8988T (cell line): ENCODE measurements at regions not wholly inside any gene's neighbourhood (a gene's known extent, or its start where the extent isn't known, plus 50 kb on each side); places are given as distances from the start of the nearest gene placed in this dataset.

ENCODE experiments used
- DNase-seq: peaks from one replicate; pipeline ENCODE4 v3.0.0; 2011

DNA sequence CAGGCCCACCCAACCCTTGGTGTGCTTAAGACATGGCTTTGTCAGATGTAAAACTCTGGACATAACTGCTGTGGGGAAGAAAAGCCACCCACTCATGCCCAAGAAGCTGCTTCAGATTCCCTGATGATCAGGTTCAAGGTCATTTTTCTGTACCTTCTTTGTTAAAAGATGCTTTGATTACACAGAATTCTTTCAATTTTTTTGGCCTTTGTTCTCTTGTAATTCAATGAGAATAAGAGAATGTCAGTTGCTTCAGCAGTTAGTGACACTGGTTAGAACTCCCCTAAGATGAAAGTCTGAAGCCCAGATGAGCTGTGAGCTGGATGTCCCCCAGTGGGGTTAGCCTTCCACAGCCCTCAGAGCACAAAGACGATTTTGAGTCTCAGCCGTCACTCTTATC lies 152.7 kb downstream of the CHRM3 start:
- no peak for DNase-seq

- DNase-seq, result no peak
Measured at GRCh38 chr1:239539812-239540211, 153.4 kb downstream of the CHRM3 start.

GRCh38 chr1:239543873-239544272 lies 157.5 kb downstream of the CHRM3 start:
- DNase-seq, result no peak

DNA sequence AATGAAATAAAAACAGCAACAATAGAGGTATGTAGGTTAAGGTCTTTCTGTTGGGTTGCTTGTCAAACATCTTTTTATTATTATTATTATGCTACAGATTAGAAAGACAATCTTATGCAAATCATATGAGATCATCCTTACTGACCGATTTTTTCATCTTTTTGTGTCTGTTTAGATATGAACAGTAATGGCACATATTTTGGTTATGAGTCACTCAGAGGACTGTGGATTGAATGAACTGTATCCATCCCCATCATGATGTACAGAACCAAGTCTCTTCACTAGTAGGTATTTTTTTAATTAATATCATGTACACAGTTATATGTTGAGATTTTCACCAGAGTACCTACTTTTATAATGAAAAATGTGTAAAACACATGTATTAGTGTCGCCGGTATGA lies 159.1 kb downstream of the CHRM3 start:
- no peak for DNase-seq

GRCh38 chr1:239547987-239548386 lies 161.6 kb downstream of the CHRM3 start:
- no peak for DNase-seq

GRCh38 chr1:239550178-239550577 lies 163.8 kb downstream of the CHRM3 start:
- no peak for DNase-seq

DNA sequence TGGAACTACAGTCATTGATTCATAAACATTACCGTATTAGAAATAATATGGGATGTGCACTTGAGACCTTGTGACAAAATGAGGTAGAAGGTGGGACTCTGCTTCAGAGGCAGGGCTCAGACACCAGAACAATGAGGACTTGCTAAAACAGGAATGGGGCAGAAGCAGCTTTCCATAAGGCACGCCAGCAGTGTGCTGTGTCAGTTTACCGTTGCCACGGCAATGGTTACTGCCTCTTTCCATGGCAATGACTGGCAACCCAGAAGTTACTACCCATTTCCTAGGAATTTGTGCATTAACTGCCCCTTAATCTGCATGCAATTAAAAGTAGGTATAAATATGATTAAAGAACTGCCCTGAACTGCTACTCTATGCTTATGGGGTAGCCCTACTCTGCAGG lies 169.0 kb downstream of the CHRM3 start:
- no peak for DNase-seq

- no peak for DNase-seq
Measured at GRCh38 chr1:239558559-239558958, 172.2 kb downstream of the CHRM3 start.

DNA sequence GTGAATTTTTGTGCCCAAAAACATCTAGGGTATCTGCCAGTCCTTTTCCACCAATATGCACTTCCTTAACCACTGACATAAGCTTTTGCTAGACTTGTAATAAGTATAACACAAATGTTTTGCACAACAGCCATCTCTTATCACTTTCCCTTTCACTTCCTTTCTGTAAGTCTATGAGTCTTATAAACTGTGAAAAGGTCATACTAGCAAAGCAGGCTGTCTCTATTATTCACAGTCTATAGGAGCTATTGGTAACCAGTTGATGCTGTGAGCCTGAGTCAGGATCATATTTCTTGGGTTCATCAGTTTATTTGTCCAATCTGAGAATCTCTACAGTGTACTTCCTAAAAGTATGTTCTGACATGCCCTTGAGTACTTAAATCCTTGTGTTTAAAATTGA lies 172.6 kb downstream of the CHRM3 start:
- no peak for DNase-seq

DNA sequence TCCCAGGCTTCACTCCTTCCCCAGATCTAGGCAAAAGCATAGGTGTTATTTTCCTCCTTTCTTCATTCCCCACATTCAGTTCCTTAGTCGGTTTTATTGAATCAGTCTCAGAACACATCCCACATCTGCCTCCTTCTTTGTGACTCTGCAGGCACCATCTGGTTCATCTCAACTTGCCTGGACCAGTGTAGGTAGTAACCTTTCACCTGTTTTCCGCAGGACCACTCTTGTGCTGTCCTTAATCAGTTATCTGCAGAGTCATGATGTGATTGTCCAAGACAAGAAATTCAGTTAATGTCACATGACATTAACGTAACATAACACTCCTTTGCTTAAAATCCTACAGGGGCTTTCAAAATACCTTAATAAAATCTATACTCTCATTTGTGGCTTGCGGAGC lies 174.6 kb downstream of the CHRM3 start:
- no peak for DNase-seq

DNA sequence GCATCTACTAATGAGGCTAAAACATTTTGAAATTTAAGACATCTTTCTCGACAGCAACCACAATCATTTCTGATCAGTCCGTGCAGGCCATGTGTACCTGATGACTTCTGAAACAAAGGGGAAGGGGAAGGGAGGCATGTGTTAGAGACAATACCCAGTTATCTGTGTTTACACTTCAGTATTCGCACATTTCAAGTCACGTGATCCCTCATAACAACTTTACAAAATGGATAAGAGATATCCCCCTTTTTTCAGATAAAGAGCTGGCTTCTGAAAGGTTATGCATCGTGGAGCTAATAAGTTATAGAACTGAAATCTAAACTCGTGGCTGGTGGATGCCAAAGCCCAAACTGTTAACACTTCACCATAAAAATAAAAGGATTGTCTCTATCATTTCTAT lies 175.7 kb downstream of the CHRM3 start:
- no peak for DNase-seq

GRCh38 chr1:239563681-239564080 lies 177.3 kb downstream of the CHRM3 start:
- no peak for DNase-seq

DNA sequence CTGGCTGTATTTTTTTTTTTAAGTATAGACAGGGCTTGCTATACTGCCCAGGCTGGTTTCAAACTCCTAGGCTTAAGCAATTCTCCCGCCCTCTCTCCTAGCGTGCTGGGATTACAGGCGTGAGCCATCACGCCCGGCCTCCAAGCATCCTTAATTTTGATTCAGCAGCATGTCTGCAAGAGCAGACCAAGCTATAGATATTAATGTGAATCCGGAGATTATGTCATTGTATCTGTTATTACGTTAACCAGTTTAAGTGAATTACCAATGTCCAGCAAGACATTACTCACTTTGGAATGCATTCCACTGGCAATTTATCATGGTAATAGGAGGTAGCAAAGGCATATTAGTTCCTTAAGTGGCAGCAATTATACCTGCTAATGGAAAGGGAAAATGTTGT lies 179.7 kb downstream of the CHRM3 start:
- DNase-seq, result no peak

DNA sequence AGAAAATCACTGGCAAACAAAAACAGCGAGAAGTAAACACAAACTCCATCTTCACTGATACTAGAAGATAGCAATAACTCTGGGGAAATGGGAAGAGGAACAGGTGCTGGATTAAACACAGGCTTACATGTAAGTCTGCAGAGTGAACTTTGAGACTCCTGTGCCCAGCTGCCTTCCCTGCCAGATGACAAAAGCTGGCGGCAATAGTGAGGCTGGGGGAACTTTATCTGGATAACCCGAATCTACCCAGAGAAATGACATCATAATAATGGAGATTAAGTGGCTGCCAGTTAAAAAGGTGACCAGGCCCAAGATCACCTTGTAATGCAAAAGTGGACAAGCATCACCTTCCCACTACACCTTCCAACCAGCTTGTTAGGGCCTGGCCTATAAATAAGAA lies 184.5 kb downstream of the CHRM3 start:
- DNase-seq, result no peak

DNA sequence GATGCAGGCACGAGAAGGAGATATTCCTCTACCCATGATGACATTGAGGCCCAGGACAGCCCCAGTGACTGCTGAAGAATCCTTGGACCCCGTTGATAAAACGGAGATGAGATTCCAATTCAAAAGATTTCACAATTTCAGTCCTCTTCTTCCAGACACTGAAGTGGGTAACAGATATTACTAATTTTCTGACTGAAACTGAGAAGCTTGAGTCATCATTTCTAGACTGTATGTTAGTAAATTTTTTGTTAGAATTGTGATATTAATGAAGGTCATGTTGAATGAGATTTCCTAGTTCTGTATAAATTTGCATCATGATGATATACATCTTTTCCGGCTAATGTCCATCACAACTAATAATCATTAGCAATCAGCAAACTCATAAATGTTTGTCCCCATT lies 185.8 kb downstream of the CHRM3 start:
- DNase-seq, result no peak

DNA sequence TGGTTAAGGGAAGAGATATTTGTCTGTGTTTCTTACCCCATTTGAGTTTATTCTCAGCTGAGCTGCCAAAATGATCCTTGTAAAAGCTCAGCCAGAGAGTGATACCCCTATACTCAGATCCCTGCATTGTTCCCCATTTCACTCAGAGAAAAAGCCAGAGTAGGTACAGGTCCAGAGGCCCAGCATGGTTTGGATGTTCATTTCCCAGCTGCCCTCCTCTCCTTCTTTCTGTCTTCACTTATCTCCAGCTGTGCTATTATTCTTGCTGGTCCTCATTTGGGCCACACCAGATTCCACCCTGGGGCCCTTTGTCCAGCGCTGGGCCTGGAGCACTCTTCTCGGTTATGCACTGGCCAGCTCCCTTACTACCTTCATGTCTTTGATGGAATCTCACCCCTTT lies 187.7 kb downstream of the CHRM3 start:
- no peak for DNase-seq

GRCh38 chr1:239575113-239575512 lies 188.7 kb downstream of the CHRM3 start:
- no peak for DNase-seq

DNA sequence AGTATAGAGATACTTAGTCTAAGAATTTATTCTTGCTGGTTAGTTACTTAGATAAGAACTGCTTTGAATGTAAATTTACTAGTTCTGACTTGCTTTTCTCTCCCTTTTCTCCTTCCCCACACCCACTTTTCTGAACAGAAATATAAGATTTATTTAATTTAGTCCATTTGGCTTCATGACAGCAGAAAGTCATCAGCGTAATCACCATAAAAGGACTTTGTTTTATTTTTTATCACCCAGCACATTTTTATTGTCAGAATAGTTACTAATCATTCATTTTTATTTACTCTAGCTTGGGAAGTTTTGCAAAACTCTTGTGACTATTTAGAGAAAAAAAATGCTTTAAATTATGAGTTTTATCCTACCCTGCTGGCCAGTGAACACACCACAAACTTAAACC lies 197.2 kb downstream of the CHRM3 start:
- DNase-seq, result no peak

GRCh38 chr1:239586128-239586527 lies 199.8 kb downstream of the CHRM3 start:
- no peak for DNase-seq

DNA sequence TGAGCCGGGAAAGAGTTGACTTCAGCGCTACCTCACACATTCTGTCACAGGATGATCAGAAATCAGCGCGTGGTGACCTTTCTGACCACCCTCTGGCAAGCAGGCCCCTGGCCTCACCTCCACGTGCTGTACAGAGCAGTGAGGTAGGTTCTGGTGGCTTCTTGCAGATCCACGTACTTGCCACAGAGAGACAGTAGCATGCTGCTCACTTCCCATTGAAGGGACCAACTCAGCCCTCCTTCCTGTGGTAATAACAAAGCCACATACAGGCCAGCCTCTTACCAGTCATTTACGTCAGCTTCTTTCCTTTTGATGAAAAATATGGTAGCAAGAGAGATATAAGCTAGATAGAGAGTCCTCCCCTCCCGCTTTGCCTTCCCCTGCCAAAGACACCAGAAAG lies 200.7 kb downstream of the CHRM3 start:
- no peak for DNase-seq

DNA sequence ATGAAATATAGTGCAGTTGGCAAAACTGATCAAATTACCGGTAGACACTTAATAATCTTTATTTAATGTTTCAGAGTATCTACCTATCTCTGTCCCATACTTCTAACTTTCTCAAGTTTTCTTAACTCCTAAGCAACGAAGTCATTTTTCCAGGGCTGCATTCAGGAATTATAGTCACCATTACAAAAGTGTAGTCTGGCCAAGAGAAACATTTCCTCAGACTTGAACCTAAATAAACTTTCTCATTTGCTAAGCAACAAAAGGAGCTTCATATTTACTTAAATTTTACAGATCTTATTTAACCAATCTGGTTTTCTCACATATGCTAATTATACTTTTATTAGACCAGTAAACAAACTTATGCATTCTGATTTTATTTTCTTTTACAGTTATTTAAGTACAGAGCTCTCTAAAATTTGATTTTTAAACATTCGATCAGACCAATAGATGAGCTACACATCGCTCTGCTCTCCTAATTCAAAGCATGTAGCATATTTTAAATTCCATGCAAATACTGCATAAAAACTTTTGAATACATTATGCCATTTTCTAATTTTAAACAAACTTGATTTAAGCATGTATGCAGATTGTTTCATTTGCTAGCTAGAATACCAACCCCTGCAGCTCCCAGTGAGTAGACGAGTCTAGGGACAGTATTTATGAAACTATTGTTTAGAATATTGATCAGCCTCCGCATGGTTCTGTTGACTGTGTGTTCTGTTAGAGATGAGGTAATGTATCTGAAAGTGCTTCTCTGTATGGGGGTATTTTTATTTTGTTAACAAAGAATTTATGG lies 201.4 kb downstream of the CHRM3 start:
- no peak for DNase-seq

GRCh38 chr1:239590556-239590955 lies 204.2 kb downstream of the CHRM3 start:
- DNase-seq, result no peak

DNA sequence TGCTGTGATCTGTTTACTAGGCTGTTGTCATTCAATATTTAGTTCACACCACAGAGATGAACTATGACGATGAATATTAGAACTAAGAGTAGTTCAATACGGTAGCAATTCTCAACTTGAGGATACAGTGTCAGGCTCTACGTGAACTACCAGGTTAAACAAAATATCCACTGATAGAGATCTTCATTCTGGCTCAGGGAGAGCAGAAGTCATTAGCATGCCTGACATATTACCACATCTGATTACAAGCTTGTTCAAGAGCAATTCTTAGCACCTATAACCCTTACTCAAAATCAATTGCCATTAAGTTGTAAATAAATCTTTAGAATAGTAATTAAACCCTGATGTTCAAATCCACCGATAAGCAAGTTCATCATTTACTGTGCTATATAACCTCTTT lies 207.2 kb downstream of the CHRM3 start:
- no peak for DNase-seq

DNA sequence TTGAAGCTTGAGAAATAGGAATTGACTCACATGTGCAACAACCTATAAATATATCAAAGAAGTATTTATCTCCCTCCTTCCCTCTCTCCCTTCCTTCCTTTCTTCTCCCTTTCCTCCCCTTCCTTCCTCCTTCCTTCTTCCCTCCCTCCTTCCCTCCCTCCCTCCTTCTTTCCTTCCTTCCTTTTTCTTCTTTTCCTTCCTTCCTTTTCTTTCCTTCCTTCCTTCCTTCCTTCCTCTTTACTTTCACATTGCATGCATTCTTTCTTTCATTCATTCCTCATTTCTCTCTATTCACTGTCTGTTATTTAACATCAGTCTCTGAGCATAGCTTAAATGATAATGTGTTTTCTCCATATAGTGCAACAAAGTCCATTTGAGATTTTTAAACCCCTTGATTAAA lies 214.2 kb downstream of the CHRM3 start:
- no peak for DNase-seq

DNA sequence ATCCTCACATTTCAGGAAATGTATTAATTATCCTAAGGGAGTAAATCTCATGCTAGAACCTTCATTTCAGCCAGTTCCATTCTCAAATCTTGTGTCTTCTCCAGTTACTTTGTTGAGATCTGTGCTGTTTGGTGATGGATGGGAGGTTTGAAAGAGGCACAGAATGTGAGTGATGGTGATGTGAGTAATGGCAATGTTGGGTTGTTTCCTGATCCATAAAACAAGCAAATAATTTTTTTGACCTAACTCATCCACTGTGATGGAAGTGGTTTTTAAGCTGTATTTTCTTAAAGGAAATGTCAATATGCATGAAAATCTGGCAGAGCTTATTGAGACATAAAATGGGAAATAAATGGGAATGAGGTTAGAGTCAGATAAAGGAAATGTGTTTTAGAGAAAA lies 214.7 kb downstream of the CHRM3 start:
- DNase-seq, result no peak

- no peak for DNase-seq
Measured at GRCh38 chr1:239603530-239603929, 217.2 kb downstream of the CHRM3 start.
